GM12873 (cell line): ENCODE measurements at regions not wholly inside any gene's neighbourhood (a gene's known extent, or its start where the extent isn't known, plus 50 kb on each side); places are given as distances from the start of the nearest gene placed in this dataset.

ENCODE experiments used
- TF ChIP-seq, protein P1 (sequence below): IDR thresholded peaks from 2 replicates; pipeline ENCODE4 v1.5.1; 2012; ENCODE audit warnings: low read depth, mild to moderate bottlenecking, moderate library complexity, low read length, control low read depth; ENCODE audit not compliant: insufficient read depth; ENCODE audit errors: missing control alignments

GRCh38 chr5:173667702-173668101 is 51.3 kb upstream of the BOD1 start:
- TF ChIP-seq, protein P1, sequence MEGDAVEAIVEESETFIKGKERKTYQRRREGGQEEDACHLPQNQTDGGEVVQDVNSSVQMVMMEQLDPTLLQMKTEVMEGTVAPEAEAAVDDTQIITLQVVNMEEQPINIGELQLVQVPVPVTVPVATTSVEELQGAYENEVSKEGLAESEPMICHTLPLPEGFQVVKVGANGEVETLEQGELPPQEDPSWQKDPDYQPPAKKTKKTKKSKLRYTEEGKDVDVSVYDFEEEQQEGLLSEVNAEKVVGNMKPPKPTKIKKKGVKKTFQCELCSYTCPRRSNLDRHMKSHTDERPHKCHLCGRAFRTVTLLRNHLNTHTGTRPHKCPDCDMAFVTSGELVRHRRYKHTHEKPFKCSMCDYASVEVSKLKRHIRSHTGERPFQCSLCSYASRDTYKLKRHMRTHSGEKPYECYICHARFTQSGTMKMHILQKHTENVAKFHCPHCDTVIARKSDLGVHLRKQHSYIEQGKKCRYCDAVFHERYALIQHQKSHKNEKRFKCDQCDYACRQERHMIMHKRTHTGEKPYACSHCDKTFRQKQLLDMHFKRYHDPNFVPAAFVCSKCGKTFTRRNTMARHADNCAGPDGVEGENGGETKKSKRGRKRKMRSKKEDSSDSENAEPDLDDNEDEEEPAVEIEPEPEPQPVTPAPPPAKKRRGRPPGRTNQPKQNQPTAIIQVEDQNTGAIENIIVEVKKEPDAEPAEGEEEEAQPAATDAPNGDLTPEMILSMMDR, result no peak

DNA sequence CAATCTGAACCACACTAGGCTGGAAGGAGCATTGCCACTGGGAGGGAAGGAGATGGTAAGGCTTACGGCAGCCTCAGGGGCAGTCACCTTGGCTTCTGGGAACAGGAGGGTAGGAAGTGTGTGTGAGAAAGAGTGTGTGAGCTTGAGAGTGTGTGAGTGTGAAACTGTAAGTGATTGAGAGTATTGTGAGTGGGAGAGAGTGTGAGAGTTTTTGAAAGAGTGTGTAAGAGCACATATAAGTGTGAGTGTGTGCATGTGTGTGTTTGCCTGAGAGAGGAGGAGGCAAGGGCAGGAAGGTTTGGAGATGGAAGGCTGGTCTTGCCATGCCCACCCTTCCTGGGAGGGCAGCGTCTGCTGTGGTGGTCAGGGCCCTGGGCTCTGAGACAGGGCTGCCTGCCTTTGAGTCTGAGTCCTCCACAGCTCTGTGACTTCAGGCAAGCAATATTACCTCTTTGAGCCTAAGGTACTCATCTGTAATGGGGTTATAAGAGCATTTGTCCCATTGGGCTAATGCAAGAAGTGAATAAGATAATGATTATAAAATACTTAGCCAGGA is 51.9 kb upstream of the BOD1 start:
- TF ChIP-seq, protein P1, result no peak

- TF ChIP-seq, protein P1, result no peak
These were observed 52.5 kb upstream of the BOD1 start for GRCh38 chr5:173668910-173669309.

GRCh38 chr5:173669483-173669882 is 53.0 kb upstream of the BOD1 start:
- TF ChIP-seq, protein P1, result no peak

GRCh38 chr5:173670130-173670651 is 53.7 kb upstream of the BOD1 start:
- TF ChIP-seq, protein P1, result no peak

DNA sequence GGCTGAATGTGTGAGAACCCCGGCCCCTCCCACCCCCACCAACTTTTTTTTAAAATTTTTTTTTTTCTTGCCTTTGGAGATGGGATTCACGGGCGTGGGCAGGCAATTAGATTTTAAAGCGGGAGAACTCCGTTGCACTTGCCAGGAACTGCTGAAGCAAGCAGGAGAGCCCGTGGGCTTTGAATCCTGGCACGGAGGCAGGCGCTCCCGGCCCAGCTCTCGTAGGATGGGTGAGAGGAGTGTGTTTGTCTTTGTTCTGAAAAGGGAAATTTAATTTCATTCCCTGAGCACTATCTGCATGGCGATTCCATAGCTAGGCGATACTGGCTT is 54.3 kb upstream of the BOD1 start:
- TF ChIP-seq, protein P1, result no peak

GRCh38 chr5:173671121-173671949 is 54.9 kb upstream of the BOD1 start:
- TF ChIP-seq, protein P1, result no peak
